VCaP (cell line): ENCODE measurements at regions not wholly inside any gene's neighbourhood (a gene's known extent, or its start where the extent isn't known, plus 50 kb on each side); places are given as distances from the start of the nearest gene placed in this dataset.
"Not testable (repeated sequence)": the region's sequence is repeated elsewhere in the genome, so short reads cannot be mapped to it uniquely, and the experiment has no call there.

Experiments
- H3K27ac ChIP-seq: fragments of 450-650 bp; 2 replicates; pipeline ENCODE4 v1.5.1; 2017
- TF ChIP-seq, protein P1 (sequence below): fragments of 450-650 bp; conservative IDR thresholded peaks from 2 replicates; pipeline ENCODE4 v1.5.1; 2017; ENCODE audit warnings: mild to moderate bottlenecking, moderate library complexity

DNA sequence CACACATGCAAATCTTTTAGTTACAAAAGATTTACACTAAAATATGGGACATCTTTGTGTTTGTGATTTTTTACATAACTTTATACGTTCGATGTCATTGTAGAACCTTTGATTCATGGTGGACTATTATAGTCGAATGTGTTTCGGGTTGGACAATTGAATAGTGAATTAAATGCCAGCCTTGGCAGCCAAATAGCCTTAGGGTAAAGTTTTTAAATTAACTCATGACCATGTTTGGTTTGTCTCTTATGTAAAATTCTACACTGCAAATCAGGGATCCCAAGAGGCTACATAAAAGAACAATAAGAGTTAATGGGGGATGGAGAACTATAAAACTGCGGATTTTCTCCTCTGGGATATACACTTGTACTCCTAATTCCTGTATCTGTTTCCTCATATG is 1735.6 kb upstream of the SPRY2 start:
- H3K27ac ChIP-seq = no peak overlapping the region
- TF ChIP-seq, protein P1, sequence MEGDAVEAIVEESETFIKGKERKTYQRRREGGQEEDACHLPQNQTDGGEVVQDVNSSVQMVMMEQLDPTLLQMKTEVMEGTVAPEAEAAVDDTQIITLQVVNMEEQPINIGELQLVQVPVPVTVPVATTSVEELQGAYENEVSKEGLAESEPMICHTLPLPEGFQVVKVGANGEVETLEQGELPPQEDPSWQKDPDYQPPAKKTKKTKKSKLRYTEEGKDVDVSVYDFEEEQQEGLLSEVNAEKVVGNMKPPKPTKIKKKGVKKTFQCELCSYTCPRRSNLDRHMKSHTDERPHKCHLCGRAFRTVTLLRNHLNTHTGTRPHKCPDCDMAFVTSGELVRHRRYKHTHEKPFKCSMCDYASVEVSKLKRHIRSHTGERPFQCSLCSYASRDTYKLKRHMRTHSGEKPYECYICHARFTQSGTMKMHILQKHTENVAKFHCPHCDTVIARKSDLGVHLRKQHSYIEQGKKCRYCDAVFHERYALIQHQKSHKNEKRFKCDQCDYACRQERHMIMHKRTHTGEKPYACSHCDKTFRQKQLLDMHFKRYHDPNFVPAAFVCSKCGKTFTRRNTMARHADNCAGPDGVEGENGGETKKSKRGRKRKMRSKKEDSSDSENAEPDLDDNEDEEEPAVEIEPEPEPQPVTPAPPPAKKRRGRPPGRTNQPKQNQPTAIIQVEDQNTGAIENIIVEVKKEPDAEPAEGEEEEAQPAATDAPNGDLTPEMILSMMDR = no peak

DNA sequence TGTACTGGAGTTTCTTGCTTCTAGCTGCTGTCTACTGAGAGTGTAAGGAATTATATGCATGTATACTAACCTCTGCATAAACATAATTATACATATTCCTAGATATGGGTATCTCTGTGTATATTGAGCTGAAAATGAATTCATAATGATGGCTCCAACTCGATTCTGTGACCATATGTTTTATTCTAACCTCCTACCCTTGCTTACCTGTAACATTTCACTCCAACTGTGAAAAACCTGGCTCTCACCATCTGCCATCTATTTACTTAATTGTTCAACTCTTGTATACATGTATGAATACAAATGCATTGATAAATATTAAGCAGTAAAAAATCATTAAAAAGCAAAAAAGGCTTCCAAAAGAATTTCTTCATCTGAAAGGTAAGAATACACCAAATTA is 1729.5 kb upstream of the SPRY2 start:
- H3K27ac ChIP-seq = no peak overlapping the region
- TF ChIP-seq, protein P1 = no peak

DNA sequence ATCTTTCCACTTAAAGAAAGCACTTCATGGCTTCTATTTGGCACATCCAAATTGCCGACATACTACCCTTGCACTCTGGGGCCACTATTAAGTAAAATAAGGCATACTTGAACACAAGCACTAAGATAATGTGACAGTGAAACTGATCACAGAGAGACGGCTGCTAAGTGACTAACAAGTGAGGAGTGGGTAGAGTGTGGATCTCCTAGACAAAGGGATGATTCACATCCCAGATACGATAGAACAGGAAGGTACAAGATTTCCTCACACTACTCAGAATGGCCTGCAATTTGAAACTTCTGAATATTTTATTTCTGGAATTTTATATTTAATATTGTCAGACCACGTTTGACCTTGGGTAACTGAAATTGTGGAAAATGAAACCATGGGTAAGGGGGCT is 1721.8 kb upstream of the SPRY2 start:
- TF ChIP-seq, protein P1 = no peak
- H3K27ac ChIP-seq = no peak overlapping the region

DNA sequence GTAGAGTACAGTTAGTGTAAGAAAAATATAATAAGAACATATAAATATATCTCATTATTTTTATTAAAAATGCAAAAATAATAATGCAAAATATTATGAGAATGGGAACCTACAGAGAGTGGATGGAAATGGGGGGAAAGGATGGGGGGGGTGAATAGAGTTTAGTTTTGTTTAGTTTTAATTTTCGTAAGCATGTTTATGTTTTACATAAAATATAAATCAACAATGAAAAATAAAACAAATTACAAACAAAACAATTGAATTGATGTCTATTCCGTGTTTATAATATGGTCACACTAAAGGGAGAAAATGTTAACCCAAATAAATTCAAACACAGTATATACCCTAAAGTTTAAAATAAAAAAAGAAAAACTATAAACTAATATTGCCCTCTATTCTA is 1717.4 kb upstream of the SPRY2 start:
- H3K27ac ChIP-seq = no peak overlapping the region
- TF ChIP-seq, protein P1 = no peak

DNA sequence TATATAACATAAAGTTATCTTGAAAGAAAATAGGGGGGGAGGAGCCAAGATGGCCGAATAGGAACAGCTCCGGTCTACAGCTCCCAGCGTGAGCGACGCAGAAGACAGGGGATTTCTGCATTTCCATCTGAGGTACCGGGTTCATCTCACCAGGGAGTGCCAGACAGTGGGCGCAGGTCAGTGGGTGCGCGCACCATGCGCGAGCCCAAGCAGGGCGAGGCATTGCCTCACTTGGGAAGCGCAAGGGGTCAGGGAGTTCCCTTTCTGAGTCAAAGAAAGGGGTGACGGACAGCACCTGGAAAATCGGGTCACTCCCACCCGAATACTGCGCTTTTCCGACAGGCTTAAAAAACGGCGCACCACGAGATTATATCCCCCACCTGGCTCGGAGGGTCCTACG is 1704.4 kb upstream of the SPRY2 start:
- not testable (repeated sequence) for H3K27ac ChIP-seq

DNA sequence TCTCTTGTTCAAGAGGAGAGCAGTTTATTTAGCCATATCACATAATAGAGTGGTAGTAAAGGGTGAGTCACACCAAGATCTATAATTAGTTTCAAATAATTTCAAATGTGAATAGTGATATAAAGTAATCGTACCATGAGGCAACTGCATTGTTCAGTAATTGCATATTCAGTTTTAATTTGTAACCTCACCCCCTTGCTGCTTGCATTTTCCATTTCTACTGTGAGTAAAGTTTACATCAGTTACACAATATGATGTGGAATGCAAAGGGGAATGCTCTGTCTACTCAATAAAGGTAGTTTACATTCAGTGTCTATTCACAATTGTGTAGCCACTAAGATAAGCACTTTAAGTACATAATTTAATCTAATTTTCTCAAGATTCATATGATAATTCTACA is 1695.7 kb upstream of the SPRY2 start:
- H3K27ac ChIP-seq = no peak overlapping the region
- TF ChIP-seq, protein P1 = no peak

DNA sequence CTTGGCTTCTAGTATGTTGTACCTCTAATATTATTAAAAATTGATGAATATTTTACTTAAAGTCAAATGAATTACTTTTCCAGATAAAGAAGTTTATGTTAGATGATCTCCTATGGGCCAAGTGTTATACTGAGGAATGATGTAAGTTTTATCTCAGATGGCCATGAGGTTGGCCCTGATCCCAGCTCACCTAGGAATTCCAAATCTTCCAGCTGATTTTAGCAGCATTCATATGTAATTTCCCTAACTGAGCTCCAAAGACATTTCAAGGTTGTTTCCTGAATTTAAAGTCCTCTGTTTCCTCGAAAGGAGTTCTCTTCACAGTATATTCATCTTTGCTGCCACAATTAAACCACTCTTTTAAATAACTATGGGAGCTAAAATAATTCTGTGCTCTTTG is 1670.4 kb upstream of the SPRY2 start:
- TF ChIP-seq, protein P1 = no peak

DNA sequence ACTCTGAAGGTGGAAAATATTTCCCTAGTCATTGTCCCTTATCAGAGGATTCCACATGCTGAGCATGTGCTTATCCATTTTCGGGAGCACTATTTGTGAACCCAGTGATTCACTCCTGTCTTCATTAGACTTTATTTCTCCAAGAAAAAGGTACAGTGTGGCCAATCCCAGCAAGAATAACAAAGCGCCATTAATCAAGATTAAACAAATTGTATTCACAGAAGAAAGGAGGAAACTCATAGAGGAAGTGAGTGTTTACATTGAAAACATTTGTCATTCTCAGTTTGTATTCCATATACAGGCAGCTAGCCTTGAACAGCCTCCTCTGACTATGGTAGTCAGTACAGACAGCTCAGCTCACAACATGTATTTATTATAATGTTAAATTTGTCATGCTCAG is 1669.9 kb upstream of the SPRY2 start:
- TF ChIP-seq, protein P1 = no peak
- peak overlapping the region; percentile 24 for H3K27ac ChIP-seq

More for the DNA sequence above, 1670.4 kb upstream of the SPRY2 start:
- peak overlapping the region; percentile 24 for H3K27ac ChIP-seq
